Inflammatory macrophage (primary cell): ENCODE measurements at regions not wholly inside any gene's neighbourhood (a gene's known extent, or its start where the extent isn't known, plus 50 kb on each side); places are given as distances from the start of the nearest gene placed in this dataset.
"Not testable (repeated sequence)": the region's sequence is repeated elsewhere in the genome, so short reads cannot be mapped to it uniquely, and the experiment has no call there.

Source experiments
- DNase-seq, 2 donors: peaks; one replicate each; pipeline ENCODE4 v3.0.0-alpha.2; 2020 to 2022

DNA sequence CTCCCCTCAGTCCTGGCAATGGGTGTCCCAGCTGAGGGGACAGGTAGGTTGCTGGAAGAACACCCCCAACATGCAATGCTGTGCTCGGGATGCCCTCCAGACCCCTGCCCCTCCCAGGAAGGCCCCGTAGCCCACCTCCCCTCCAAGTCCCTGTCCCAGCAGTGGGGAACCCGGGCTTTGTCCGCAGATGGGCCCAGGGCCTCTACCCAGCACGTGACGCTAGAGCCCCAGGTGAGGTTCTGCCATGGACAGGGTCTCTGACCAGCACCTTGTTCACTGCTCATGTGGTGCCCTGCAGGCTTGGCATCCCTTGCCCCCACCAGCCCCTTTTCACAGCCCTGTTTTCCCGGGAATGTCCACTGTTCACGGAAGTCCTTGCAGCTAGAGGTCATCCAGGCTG, 220.0 kb upstream of the SGCG start:
- DNase-seq = no peak

GRCh38 chr13:22961342-22961741, 219.4 kb upstream of the SGCG start:
- DNase-seq = peak; percentile 27 to 50

DNA sequence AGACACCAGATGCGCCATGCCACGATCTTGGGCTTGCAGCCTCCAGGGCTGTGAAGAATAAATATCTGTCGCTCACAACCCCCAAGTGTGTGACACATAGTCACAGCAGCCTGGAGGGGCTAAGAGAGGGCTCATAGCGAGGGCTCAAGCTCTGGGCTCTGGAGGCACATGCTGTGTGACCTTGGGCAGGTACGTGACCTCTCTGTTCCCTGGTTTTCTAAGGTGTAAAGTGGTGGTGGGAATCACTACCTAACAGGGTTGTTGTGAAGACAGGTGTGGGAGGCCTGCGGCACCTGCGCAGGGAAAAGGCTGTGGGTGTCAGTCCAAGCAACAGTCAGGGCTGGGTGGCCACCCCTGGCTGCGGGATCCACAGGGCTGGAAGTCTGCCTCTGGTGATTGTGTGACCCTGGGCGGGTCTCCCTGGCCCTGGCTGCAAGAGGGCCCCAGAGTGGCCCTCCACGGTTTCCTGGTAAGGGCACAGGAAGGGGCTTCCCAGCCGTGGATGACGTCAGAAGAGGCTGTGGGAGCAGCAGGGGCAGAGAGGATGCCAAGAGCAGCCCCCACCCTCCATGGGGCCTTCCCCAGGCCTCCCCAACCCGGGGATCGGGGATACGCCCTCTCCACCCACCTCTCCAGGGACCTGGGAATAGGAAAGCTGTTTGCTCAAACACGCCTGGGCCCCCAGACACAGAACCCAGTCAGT, 218.8 kb upstream of the SGCG start:
- DNase-seq = no peak

- DNase-seq = not testable (repeated sequence)
These were observed 217.3 kb upstream of the SGCG start for GRCh38 chr13:22963384-22964053.

DNA sequence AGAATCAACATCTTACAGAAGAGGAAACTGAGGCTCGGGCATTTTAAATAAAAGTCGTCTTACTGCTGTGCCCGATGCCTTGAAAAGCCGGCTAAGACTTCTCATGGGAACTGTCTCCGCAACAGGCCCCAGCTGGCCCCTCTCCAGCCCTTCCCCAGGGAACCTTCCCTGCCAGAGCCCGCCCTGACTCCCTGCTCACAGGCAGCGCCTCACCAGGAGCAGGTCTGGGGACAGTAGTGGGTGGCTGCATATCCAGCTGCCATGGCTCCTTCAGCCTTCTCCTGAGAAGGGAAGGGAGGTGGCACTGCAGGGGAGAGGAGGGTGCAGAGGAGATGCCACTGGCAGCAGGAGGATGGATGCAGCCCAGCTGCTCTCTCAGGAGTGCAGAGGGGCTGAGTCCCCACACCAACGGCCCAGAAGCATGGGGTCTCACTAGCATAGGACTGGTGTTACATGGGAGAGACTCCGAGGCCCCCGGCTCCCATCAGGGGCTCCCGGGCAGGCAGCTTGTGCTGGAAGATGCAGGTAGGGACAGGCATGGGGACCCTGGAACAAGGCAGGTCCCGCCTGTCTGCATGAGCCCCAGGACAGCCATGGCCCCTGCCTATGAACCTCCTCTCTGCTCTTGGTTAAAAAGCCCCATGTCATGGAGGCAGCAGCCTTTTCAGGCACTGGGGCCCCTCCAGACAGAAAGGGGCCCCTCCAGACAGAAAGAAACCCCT, 216.4 kb upstream of the SGCG start:
- DNase-seq = no peak

DNA sequence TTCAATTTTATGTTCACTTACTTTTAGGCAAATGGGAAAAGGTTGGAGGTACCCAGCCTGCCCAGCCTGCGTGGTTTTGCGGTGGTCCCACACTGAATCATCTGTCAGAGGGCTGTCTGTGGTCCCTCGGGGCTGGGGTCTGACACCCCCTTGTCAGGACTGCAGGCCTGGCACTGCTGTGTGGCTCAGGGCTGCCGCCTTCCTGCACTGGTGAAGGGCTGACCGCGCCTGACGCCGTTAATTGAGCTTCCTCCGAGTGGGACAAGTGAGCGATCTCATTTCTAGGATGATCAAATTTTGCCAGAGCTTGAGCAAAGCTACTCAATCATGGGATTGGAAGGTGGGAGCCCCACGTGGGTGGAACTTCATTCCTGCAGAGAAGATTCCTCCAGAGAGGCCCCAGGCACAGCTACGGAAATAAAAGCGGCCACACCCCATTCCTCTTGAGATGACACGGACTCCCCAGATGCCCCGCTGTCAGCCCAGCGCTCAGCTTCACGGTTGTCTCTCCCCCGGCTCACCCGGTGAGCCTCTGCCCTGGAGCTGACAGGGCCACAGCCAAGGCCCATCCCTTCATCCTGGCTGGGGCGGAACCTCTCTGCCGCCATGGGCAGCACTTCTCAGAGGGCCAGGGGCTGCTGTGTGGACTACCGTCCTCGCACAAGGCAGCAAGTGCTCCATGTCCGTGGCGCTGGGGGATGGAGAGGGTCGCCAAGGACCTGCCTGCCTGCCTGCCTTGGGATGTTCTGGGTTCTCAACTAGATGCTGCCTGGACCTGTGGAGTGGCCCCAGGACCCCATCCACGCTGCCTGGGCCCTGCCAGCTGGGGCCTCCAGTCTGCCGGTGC, 215.5 kb upstream of the SGCG start:
- not testable (repeated sequence) for DNase-seq

DNA sequence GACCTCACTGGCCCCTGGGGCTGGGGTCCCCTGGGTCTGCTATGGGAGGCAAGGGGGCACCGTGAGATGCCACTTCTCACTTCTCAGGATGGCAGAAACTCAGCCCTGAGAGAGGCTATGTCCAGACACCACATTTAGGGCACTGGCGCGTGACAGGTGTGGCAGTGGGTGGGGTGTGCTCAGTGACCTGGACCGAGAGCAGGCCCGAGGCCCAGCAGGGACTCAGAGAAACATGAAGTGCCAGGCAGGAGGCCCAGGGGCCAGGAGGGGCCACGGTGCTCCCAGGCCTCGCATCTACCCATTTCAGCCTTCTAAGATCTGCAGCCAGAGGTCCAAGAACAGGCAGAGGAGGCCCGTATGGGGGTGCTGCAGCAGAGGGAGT, 214.9 kb upstream of the SGCG start:
- DNase-seq = not testable (repeated sequence)

DNA sequence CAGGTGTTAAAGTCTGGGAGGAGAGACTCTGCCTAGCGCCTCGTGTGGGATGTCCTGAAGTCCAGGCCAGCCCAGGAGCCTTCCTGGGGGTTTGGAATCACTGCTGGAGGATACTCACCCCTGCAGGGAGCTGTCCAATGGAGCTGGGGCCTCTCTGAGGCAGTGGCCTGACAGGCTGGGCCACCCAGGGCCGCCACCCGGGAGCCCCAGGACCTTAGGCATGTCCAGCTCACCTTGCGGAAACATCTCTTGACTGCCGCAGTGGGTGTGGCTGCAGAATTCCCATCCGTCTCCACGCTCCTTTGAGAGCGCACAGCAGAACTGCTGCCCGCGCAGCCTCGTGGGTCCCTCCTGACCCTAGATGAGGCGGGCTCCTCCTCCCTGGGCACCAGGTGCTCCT, 214.0 kb upstream of the SGCG start:
- not testable (repeated sequence) for DNase-seq

GRCh38 chr13:22967669-22968068, 213.1 kb upstream of the SGCG start:
- no peak for DNase-seq

- DNase-seq = no peak
These were observed 200.8 kb upstream of the SGCG start for GRCh38 chr13:22979952-22980351.

DNA sequence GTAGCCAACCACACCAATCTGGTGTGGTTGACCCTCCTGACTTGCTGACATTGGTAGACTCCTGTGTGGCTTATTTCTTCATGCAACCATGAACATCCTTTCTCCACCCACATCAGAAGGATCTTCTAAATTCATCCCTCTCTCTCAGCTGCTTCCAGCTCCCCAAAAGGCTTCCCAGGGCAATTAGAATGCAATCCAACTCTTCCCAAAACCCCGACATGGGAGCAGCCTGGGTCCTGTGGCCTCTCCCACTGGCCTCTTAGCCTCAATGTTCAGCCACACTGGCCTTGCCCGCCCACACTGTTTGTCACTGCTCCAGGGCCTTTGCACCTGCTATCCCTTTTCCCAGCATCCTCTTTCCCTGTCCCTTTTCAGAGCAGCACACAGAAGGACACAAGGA, 199.8 kb upstream of the SGCG start:
- DNase-seq = no peak

GRCh38 chr13:22993148-22993547, 187.6 kb upstream of the SGCG start:
- DNase-seq = no peak

DNA sequence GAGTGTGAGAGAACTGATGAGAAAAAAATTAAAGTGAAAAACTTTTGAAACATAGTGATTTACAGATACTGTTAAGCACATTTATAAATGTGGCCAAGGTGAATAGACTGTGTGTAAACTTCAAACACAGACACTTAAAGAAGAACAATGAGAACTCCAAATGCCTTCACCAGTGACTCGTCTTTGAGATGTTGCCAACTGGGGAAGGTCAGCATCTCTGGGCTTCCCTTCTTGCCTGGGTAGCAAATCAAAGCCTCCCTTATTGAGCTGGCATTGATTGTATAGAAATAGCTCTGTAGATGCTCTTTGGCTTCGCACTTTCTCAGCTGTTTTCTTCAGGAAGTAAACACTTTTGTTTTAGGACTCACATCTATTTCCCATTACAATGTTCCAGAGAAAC, 177.3 kb upstream of the SGCG start:
- no peak for DNase-seq

DNA sequence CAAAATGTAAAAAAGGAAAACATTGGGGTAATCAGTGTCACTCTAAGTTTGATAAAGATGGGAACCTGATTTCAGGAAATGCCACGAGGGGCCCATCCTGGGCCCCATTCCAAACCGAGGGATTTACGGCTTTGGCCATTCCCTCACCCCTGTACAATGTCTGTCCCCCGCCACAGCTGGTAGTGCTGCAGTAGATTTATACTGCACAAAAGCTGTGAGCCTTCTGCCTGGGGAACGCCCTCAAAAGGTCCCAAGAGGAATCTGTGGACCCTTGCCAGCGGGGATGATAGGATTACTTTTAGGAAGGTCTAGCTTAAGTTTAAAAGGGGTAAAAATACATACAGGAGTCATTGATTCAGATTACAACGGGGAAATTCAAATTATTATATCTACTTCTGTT, 173.4 kb upstream of the SGCG start:
- DNase-seq = no peak

- no peak for DNase-seq
These were observed 162.6 kb upstream of the SGCG start for GRCh38 chr13:23018143-23018542.

GRCh38 chr13:23020246-23020843, 160.4 kb upstream of the SGCG start:
- DNase-seq = peak; percentile 53 to 59

- DNase-seq = no peak
These were observed 158.9 kb upstream of the SGCG start for GRCh38 chr13:23021906-23022305.

DNA sequence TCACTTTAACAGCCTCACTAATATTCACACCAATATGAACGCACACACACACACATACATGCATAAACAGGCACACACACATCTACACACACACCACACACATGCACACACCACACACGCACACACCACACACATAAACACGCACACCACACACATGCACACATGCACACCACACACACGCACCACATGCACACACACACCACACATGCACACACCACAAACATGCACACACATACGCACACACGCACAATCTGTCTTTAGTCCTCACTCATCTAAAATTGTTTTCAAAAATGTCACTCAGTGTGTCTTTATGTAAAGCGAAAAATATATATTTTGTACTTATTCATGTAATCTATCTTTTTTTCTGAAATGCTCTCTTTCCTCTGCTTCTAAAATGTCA, 158.1 kb upstream of the SGCG start:
- no peak for DNase-seq

GRCh38 chr13:23025864-23026608, 154.7 kb upstream of the SGCG start:
- DNase-seq = peak; percentile 4 to 10

- DNase-seq = no peak
These were observed 141.4 kb upstream of the SGCG start for GRCh38 chr13:23039266-23039935.

DNA sequence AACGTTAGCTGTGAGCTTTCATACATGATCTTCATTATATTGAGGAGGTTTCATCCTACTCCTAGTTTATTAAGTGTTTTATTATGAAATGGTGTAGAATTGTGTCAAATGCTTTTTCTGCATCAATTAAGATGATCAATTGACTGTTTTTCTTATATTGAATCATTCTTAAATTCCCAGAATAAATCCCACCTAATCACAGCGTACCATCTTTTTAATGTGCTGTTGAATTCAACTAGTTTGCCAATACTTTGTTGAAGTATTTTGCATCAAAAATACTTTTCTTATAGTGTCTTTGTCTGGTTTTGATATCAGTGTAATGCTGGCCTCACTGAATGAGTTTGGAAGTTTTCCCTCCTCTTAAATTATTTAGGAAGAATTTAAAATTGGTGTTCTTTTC, 138.6 kb upstream of the SGCG start:
- no peak for DNase-seq
